GM10266 (cell line): ENCODE measurements at regions not wholly inside any gene's neighbourhood (a gene's known extent, or its start where the extent isn't known, plus 50 kb on each side); places are given as distances from the start of the nearest gene placed in this dataset.

Source experiments
- DNase-seq: peaks from one replicate; pipeline ENCODE4 v3.0.0; 2012; ENCODE audit errors: extremely low spot score
- TF ChIP-seq, protein P1 (sequence below): IDR thresholded peaks from 2 replicates; pipeline ENCODE4 v1.5.1; 2012; ENCODE audit warnings: mild to moderate bottlenecking, low read depth; ENCODE audit not compliant: control insufficient read depth, insufficient read depth; ENCODE audit errors: missing control alignments

DNA sequence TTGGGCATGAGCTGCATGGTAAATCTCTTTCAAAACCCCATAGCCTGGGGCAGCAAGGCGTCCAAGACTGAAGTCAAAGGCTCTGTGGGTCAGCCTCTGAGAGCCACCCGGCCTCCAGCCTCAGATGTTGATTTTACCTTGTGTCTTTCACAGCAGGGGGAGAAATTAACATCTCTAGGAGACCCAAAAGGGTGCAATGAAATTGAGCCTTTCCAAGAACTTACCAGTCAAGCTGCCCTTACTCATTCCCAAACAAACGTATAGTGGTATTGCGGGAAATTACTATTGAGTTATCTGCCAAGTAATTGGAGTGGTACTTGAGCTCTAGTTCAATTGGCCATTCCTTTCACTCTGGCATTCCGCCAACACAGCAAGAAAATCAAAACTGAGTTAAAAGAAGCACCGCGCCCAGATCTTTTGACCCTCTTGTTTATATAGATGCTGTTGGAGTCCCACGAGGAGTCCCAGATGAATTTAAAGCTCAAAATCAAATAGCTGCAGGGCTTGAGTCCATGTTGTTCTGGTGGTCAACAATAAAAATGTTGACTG, 380.7 kb upstream of the SYT1 start:
- TF ChIP-seq, protein P1, sequence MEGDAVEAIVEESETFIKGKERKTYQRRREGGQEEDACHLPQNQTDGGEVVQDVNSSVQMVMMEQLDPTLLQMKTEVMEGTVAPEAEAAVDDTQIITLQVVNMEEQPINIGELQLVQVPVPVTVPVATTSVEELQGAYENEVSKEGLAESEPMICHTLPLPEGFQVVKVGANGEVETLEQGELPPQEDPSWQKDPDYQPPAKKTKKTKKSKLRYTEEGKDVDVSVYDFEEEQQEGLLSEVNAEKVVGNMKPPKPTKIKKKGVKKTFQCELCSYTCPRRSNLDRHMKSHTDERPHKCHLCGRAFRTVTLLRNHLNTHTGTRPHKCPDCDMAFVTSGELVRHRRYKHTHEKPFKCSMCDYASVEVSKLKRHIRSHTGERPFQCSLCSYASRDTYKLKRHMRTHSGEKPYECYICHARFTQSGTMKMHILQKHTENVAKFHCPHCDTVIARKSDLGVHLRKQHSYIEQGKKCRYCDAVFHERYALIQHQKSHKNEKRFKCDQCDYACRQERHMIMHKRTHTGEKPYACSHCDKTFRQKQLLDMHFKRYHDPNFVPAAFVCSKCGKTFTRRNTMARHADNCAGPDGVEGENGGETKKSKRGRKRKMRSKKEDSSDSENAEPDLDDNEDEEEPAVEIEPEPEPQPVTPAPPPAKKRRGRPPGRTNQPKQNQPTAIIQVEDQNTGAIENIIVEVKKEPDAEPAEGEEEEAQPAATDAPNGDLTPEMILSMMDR = no peak
- no peak for DNase-seq

DNA sequence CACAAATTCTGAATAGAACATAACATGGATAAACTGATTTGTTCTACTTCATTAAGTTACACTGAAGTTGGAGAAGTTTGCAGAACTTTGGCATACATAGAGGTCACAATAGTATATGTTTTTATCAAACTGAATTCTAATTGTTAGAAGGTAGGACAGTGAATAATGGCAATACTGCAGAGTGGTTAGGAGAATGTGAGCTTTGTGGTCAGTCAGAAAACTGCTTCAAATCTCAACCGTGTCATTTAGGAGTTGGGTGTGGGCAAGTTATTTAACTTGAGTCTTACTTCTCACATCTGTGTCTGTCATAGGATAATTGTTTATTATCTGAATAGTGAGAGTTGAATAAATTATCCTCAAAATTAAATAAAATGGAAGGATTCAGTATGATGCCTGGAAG, 374.6 kb upstream of the SYT1 start:
- TF ChIP-seq, protein P1 = no peak
- DNase-seq = no peak

DNA sequence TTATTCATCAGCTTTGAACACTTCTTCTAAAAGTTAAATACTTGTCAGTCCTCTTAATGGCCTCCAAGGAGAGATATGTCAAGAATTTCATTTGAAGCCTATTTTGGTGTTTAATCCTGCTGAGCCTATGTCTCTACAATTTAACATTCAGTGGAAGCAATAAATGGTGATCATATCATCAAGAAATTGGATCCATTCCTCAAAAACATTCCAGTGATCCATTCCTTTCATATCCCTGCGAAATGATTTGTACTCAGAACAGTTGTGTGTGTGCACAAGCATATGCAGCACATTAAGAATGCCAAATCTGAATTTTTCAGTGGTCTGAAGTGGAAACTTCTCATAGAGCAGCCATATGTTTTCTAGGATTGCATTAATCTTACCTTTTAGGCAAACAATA, 373.7 kb upstream of the SYT1 start:
- TF ChIP-seq, protein P1 = no peak
- DNase-seq = no peak

DNA sequence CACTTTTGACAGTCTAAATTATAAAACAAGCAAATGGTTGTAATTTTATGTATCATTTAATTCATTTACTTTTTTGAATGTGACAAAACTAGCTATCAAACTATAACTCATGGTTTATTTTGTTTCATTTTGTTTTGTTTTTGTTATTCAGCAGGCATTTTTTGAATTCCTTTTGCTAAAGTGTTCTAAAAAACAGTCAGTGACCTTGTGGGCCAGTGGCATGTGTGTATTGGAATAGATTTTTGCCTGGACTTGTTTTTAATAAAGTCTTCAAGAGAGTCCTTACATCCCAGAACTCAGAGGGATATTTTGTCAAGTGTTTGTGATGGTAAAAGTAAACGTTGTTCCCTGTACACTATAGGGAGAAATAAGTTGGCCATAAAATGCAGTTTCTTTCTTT, 369.7 kb upstream of the SYT1 start:
- no peak for DNase-seq
- TF ChIP-seq, protein P1 = no peak

DNA sequence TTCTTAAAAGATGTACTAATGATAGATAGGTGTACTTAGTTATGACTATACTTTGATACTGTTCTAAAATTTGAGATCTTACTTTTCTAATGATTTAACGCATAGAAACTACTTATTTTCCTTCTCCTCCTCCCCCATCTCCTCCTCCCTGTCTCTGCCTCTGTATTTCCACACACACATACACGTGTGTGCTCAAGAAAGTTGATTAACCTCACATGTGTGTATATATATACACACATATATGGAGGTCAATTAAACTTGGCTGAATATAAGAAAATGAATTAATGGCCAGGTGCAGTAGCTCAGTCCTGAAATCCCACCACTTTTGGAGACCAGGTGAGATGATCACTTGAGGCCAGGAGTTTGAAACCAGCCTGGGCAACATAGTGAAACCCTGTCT, 362.7 kb upstream of the SYT1 start:
- DNase-seq = no peak
- TF ChIP-seq, protein P1 = no peak

DNA sequence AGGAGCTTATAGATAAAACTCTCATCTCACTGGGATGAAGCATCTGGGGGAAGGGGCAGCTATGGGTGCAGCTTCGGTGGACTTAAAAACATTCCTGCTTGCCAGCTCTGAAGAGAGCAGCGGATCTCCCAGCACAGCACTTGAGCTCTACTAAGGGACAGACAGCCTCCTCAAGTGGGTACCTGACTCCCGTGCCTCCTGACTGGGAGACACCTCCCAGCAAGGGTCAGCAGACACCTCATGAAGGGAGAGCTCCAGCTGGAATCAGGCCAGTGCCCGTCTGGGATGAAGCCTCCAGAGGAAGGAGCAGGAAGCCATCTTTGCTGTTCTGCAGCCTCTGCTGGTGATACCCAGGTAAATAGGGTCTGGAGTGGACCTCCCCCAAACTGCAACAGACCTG, 345.2 kb upstream of the SYT1 start:
- TF ChIP-seq, protein P1 = no peak
- DNase-seq = no peak

DNA sequence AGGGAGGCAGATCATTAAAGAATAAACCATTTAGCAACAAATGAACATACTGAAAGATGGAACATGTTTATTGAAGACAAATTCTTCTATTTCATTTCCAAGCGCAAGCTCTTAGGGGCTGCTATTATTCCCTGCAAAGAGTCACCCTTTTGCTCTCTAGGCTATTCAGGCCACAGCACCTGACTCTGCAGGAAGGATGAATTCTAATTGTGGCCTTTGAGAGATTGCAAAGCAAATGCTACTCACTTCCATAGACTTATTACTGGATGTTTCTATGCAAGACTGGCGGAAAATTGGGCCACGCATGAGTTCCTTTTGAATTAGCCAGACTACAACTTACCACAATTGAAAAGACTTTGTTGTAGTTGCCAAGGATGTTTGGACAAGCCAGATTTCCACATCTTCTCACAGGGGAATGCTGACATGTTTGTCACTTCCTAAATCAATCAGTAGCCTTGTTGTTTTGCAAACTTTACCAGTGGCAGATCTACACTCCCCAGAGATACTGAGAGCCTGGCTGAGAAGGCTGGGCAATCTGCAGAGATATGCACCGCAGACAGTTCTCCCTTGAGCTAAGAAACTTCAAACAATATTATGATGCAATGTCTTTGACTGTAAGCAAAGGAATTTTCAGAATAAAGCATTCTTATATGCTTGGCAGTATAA, 334.3 kb upstream of the SYT1 start:
- DNase-seq = no peak
- TF ChIP-seq, protein P1 = no peak
